SK-N-SH (cell line): ENCODE measurements at regions not wholly inside any gene's neighbourhood (a gene's known extent, or its start where the extent isn't known, plus 50 kb on each side); places are given as distances from the start of the nearest gene placed in this dataset.

Experiments
- CTCF ChIA-PET: fragments of 300-600, 350-600 bp; formaldehyde crosslinking; extraction: SDS; loops from one replicate; lab custom pipeline; 2021; lab: Yijun Ruan, JAX
- POLR2A ChIA-PET: fragments of 350-600 bp; sonication (Branson Sonifier 250); formaldehyde crosslinking; extraction: SDS; loops from one replicate; lab custom pipeline; 2020; ENCODE audit warnings: antibody characterized with exemption, inconsistent platforms; lab: Yijun Ruan, JAX
- DNase-seq: peaks from one replicate; pipeline ENCODE4 v3.0.0; 2012
- H2AFZ ChIP-seq: fragments of 200-600 bp; sonication (generic); 2 replicates; pipeline ENCODE4 v1.8.1; 2016; ENCODE audit warnings: antibody characterized with exemption, mild to moderate bottlenecking, low read depth
- H3F3A ChIP-seq: fragments of 200-600 bp; sonication (generic); replicated peaks from 2 replicates; pipeline ENCODE3; 2016; ENCODE audit warnings: antibody characterized with exemption, mild to moderate bottlenecking; ENCODE audit not compliant: insufficient read depth
- H3K27ac ChIP-seq, 2 experiments: fragments of 200-500 bp in 1 of 2; fragments of 200-600 bp in 1 of 2; sonication (Bioruptor generic) in 1 of 2; sonication (generic), shearing (Covaris generic) in 1 of 2; 2 replicates each; pipeline versions ENCODE4 v1.5.1 to v1.6.1; 2014 to 2016; ENCODE audit warnings: low read depth in 2 of 2, inconsistent platforms in 1 of 2, low read length in 1 of 2, mild to moderate bottlenecking in 1 of 2, mixed read lengths in 1 of 2
- H3K27me3 ChIP-seq: fragments of 200-600 bp; sonication (generic), shearing (Covaris generic); 2 replicates; pipeline ENCODE4 v1.6.1; 2016; ENCODE audit warnings: mixed run types; ENCODE audit not compliant: insufficient read depth
- H3K36me3 ChIP-seq, 2 experiments: fragments of 200-500 bp in 1 of 2; fragments of 200-600 bp in 1 of 2; sonication (Bioruptor generic) in 1 of 2; sonication (generic) in 1 of 2; replicated peaks in 1 of 2; 2 replicates each; pipeline versions ENCODE3 to v1.5.1; 2014 to 2016; ENCODE audit warnings: low read length in 1 of 2, mild to moderate bottlenecking in 1 of 2; ENCODE audit not compliant: insufficient read depth in 2 of 2, control insufficient read depth in 1 of 2
- H3K4me1 ChIP-seq, 2 experiments: fragments of 200-500 bp in 1 of 2; fragments of 200-600 bp in 1 of 2; sonication (Bioruptor generic) in 1 of 2; sonication (generic), shearing (Covaris generic) in 1 of 2; 2 replicates each; pipeline versions ENCODE4 v1.5.1 to v1.6.1; 2014 to 2016; ENCODE audit warnings: low read depth in 1 of 2, low read length in 1 of 2, mixed run types in 1 of 2; ENCODE audit not compliant: insufficient read depth in 2 of 2, control insufficient read depth in 1 of 2
- H3K4me2 ChIP-seq: fragments of 200-600 bp; sonication (generic), shearing (Covaris generic); 2 replicates; pipeline ENCODE4 v1.6.1; 2017; ENCODE audit warnings: mixed run types
- H3K4me3 ChIP-seq, 2 experiments: fragments of 200-500 bp in 1 of 2; fragments of 200-600 bp in 1 of 2; sonication (Bioruptor generic) in 1 of 2; sonication (generic), shearing (Covaris generic) in 1 of 2; 2 replicates each; pipeline versions ENCODE4 v1.5.1 to v1.8.1; 2014 to 2016; ENCODE audit warnings: low read depth in 2 of 2, inconsistent platforms in 1 of 2, low read length in 1 of 2, mild to moderate bottlenecking in 1 of 2, mixed read lengths in 1 of 2, moderate library complexity in 1 of 2
- H3K79me2 ChIP-seq: fragments of 200-600 bp; sonication (generic); 2 replicates; pipeline ENCODE4 v1.8.1; 2017; ENCODE audit warnings: mild to moderate bottlenecking; ENCODE audit not compliant: insufficient read depth
- H3K9ac ChIP-seq: fragments of 200-600 bp; sonication (generic); 2 replicates; pipeline ENCODE4 v1.6.1; 2017; ENCODE audit warnings: mixed run types
- H3K9me2 ChIP-seq: fragments of 200-600 bp; sonication (generic); 2 replicates; pipeline ENCODE4 v1.6.1; 2017; ENCODE audit warnings: mixed run types
- H3K9me3 ChIP-seq: fragments of 200-600 bp; sonication (generic); 2 replicates; pipeline ENCODE4 v1.6.1; 2017; ENCODE audit warnings: mixed run types, mild to moderate bottlenecking, moderate library complexity
- H4K20me1 ChIP-seq: fragments of 200-600 bp; sonication (generic); 2 replicates; pipeline ENCODE4 v1.6.1; 2017; ENCODE audit warnings: mild to moderate bottlenecking, mixed run types; ENCODE audit not compliant: insufficient read depth
- CHD2 ChIP-seq: fragments of 150-350 bp; IDR thresholded peaks from 2 replicates; pipeline ENCODE4 v1.6.1; 2018; ENCODE audit warnings: low read length; ENCODE audit not compliant: partially characterized antibody
- GABPA ChIP-seq: IDR thresholded peaks from 2 replicates; pipeline ENCODE4 v1.4.0; 2012; ENCODE audit warnings: low read depth, mild to moderate bottlenecking
- GATA2 ChIP-seq: sonication (generic); formaldehyde crosslinking; IDR thresholded peaks from 2 replicates; pipeline ENCODE4 v1.5.0; 2020; ENCODE audit warnings: mild to moderate bottlenecking, missing genetic modification reagents
- NFIC ChIP-seq: IDR thresholded peaks from 2 replicates; pipeline ENCODE4 v1.4.0; 2012; ENCODE audit warnings: borderline replicate concordance
- POLR2AphosphoS5 ChIP-seq: IDR thresholded peaks from 2 replicates; pipeline ENCODE4 v1.6.1; 2012; ENCODE audit warnings: low read depth, low read length
- SIN3A ChIP-seq: IDR thresholded peaks from 2 replicates; pipeline ENCODE4 v1.6.1; 2012; ENCODE audit warnings: low read depth, mild to moderate bottlenecking, low read length, moderate library complexity, borderline replicate concordance
- TAF1 ChIP-seq: IDR thresholded peaks from 2 replicates; pipeline ENCODE4 v1.6.1; 2012; ENCODE audit warnings: low read depth, mild to moderate bottlenecking, low read length, moderate library complexity, borderline replicate concordance
- TCF12 ChIP-seq: IDR thresholded peaks from 2 replicates; pipeline ENCODE4 v1.4.0; 2012
- USF1 ChIP-seq: IDR thresholded peaks from 2 replicates; pipeline ENCODE4 v1.4.0; 2012; ENCODE audit warnings: low read depth, borderline replicate concordance
- YY1 ChIP-seq: IDR thresholded peaks from 2 replicates; pipeline ENCODE4 v1.4.0; 2012; ENCODE audit warnings: low read depth, mild to moderate bottlenecking
- WGBS: methylation state at CpG from one replicate; pipeline ENCODE4 v1.1.6; 2017; ENCODE audit warnings: low lambda C conversion rate; 5-methylcytosine and 5-hydroxymethylcytosine counted together
- TF ChIP-seq, protein P1 (sequence below): IDR thresholded peaks from 2 replicates; pipeline ENCODE4 v1.6.1; 2012; ENCODE audit warnings: mild to moderate bottlenecking, low read depth, low read length, moderate library complexity
- TF ChIP-seq, protein P2 (sequence below): fragments of 150-350 bp; IDR thresholded peaks from 2 replicates; pipeline ENCODE4 v1.6.1; 2017; ENCODE audit warnings: antibody characterized with exemption, low read length, low read depth, borderline replicate concordance

DNA sequence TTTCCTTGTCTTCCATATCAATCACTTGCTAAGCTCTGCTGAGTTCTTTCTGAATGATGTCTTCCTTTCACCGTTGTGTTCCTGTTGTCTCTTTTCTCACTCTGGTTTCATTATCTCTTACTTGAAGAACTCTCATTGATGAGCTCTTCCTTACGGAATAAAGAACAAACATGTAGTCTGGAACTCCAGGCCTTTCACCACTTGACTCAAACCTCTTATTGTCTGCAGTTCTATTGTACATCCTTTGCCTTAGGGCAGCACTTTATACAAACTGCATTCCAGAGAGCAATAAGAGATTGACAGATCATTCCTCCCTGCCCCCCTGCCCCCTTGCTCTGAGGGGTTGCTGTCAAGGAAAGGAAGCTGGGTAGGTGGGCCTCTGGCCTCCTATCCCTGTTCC is 517.4 kb downstream of the TMEM135 start:
- ChIA-PET POLR2A (no interaction called here), CTCF (interaction anchor here (0.9 kb wide), 1 partner anchor 47 kb away, joined by 3 read pairs; no protein-coding TSS in a partner anchor)
- Histone ChIP-seq H3K4me3 (no peak overlapping the region), H3K4me1 (no peaks in the 10 kb centered on the region), H3K9me2 (no peaks in the 10 kb centered on the region), H3K9ac (no peak overlapping the region), H3K36me3 (no peaks in the 10 kb centered on the region), H4K20me1 (no peaks in the 10 kb centered on the region), H3K27me3 (no peaks in the 10 kb centered on the region), H3K79me2 (no peaks in the 10 kb centered on the region), H2AFZ (no peak overlapping the region), H3K9me3 (no peaks in the 10 kb centered on the region), H3F3A (no peaks in the 10 kb centered on the region), H3K27ac (no peak overlapping the region), H3K4me2 (no peak overlapping the region)
- TF ChIP-seq TCF12 (no peak), POLR2AphosphoS5 (no peak), NFIC (no peak), TAF1 (no peak), GABPA (no peak), GATA2 (CRISPR knock-in tag) (no peak), SIN3A (no peak), YY1 (no peak), CHD2 (no peak)
- TF ChIP-seq, protein P1, sequence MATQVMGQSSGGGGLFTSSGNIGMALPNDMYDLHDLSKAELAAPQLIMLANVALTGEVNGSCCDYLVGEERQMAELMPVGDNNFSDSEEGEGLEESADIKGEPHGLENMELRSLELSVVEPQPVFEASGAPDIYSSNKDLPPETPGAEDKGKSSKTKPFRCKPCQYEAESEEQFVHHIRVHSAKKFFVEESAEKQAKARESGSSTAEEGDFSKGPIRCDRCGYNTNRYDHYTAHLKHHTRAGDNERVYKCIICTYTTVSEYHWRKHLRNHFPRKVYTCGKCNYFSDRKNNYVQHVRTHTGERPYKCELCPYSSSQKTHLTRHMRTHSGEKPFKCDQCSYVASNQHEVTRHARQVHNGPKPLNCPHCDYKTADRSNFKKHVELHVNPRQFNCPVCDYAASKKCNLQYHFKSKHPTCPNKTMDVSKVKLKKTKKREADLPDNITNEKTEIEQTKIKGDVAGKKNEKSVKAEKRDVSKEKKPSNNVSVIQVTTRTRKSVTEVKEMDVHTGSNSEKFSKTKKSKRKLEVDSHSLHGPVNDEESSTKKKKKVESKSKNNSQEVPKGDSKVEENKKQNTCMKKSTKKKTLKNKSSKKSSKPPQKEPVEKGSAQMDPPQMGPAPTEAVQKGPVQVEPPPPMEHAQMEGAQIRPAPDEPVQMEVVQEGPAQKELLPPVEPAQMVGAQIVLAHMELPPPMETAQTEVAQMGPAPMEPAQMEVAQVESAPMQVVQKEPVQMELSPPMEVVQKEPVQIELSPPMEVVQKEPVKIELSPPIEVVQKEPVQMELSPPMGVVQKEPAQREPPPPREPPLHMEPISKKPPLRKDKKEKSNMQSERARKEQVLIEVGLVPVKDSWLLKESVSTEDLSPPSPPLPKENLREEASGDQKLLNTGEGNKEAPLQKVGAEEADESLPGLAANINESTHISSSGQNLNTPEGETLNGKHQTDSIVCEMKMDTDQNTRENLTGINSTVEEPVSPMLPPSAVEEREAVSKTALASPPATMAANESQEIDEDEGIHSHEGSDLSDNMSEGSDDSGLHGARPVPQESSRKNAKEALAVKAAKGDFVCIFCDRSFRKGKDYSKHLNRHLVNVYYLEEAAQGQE = no peak
- TF ChIP-seq, protein P2, sequence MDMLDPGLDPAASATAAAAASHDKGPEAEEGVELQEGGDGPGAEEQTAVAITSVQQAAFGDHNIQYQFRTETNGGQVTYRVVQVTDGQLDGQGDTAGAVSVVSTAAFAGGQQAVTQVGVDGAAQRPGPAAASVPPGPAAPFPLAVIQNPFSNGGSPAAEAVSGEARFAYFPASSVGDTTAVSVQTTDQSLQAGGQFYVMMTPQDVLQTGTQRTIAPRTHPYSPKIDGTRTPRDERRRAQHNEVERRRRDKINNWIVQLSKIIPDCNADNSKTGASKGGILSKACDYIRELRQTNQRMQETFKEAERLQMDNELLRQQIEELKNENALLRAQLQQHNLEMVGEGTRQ = no peak
- no peak for DNase-seq
- WGBS = 26% methylated on average over 2 of the region's 2 CpGs

GRCh38 chr11:87548797-87549196 is 511.1 kb downstream of the TMEM135 start:
- no peaks in the 10 kb centered on the region for H3F3A ChIP-seq
- TF ChIP-seq USF1 = no peak
- no peaks in the 10 kb centered on the region for H3K9me2 ChIP-seq
- POLR2A ChIA-PET = no interaction called here
- no peak overlapping the region for H2AFZ ChIP-seq
- H3K9ac ChIP-seq = no peak overlapping the region
- H3K4me2 ChIP-seq = no peak overlapping the region
- 22% methylated on average over 3 of the region's 3 CpGs for WGBS
- H3K27me3 ChIP-seq = no peaks in the 10 kb centered on the region
- H3K4me1 ChIP-seq = no peaks in the 10 kb centered on the region
- H3K9me3 ChIP-seq = 0 out of 2 replicates have a peak, but pooled peaks cover 4% of the 10 kb centered on the region
- DNase-seq = no peak
- H3K4me3 ChIP-seq = no peak overlapping the region
- H3K36me3 ChIP-seq = no peaks in the 10 kb centered on the region
- CTCF ChIA-PET = no interaction called here
- no peaks in the 10 kb centered on the region for H3K79me2 ChIP-seq
- no peak overlapping the region for H3K27ac ChIP-seq
- H4K20me1 ChIP-seq = no peaks in the 10 kb centered on the region
